AG04449 (cell line): ENCODE measurements at regions not wholly inside any gene's neighbourhood (a gene's known extent, or its start where the extent isn't known, plus 50 kb on each side); places are given as distances from the start of the nearest gene placed in this dataset.

Experiments
- CTCF ChIA-PET: fragments of 350-600 bp; formaldehyde crosslinking; extraction: SDS; loops from one replicate; lab custom pipeline; 2021; ENCODE audit warnings: antibody characterized with exemption; lab: Yijun Ruan, JAX
- POLR2A ChIA-PET: fragments of 400-600, 350-600 bp; formaldehyde crosslinking; extraction: SDS; loops from one replicate; lab custom pipeline; 2020; ENCODE audit warnings: antibody characterized with exemption, inconsistent platforms; lab: Yijun Ruan, JAX
- DNase-seq: peaks from one replicate; pipeline ENCODE4 v3.0.0-alpha.2; 2010; ENCODE audit warnings: low read depth, low spot score
- H3K4me3 ChIP-seq: 2 replicates; pipeline ENCODE4 v1.5.1; 2011; ENCODE audit warnings: low read depth, mild to moderate bottlenecking, control low read depth, low read length
- TF ChIP-seq, protein P1 (sequence below): IDR thresholded peaks from one replicate; pipeline ENCODE4 v1.5.1; 2011; ENCODE audit warnings: mild to moderate bottlenecking, moderate library complexity, low read length, control low read depth, inconsistent platforms; ENCODE audit not compliant: insufficient read depth; ENCODE audit errors: missing control alignments

DNA sequence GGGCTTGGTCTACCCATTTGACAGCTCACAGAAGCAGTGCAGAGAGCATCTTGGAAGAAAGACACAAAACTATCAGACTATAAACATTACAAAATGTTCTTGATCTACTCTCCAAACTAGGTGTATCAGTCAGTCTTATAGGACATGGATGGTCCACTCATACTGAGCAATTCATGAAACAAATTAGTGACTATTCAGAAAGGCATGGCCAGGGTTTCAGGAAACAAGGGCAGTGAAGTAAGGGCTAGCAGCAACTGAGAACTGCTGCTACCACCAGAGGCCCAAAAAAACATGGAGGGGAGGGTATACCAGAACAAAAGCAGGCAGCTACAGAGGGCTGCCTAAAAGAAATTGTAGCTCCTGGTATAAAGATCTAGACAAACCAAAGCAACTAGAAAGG lies 287.0 kb downstream of the PIK3R1 start:
- TF ChIP-seq, protein P1, sequence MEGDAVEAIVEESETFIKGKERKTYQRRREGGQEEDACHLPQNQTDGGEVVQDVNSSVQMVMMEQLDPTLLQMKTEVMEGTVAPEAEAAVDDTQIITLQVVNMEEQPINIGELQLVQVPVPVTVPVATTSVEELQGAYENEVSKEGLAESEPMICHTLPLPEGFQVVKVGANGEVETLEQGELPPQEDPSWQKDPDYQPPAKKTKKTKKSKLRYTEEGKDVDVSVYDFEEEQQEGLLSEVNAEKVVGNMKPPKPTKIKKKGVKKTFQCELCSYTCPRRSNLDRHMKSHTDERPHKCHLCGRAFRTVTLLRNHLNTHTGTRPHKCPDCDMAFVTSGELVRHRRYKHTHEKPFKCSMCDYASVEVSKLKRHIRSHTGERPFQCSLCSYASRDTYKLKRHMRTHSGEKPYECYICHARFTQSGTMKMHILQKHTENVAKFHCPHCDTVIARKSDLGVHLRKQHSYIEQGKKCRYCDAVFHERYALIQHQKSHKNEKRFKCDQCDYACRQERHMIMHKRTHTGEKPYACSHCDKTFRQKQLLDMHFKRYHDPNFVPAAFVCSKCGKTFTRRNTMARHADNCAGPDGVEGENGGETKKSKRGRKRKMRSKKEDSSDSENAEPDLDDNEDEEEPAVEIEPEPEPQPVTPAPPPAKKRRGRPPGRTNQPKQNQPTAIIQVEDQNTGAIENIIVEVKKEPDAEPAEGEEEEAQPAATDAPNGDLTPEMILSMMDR, result no peak
- H3K4me3 ChIP-seq, result no peak overlapping the region
- POLR2A ChIA-PET, result interaction anchor here (1.3 kb wide), 1 partner anchor 55 kb away, joined by 3 read pairs; no protein-coding TSS in a partner anchor
- DNase-seq, result no peak
- CTCF ChIA-PET, result interaction anchor here (1.3 to 1.6 kb wide), 2 partner anchors 30 to 215 kb away, joined by 3 to 8 read pairs; no protein-coding TSS in a partner anchor

DNA sequence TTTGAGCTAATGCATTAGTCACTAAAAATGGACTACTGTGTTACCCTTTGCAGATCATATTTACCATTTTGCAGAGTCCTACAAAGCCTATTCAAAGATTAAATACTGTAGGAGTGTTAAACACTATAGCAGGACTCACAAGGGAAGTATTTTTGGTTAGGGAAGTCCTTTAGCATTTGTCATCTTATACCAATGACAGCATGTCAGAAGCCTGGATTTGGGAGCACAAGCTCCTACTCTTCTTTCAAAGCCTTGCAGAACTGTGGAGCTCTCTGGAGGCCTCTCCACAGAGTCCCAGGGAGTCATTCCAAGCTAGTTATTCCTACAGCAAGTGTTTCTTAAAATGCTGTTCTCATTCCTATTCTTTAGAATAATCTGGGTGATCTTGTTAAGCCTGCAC lies 288.8 kb downstream of the PIK3R1 start:
- ChIA-PET CTCF (no interaction called here), POLR2A (no interaction called here)
- TF ChIP-seq, protein P1, result no peak
- DNase-seq, result no peak
- H3K4me3 ChIP-seq, result no peak overlapping the region

DNA sequence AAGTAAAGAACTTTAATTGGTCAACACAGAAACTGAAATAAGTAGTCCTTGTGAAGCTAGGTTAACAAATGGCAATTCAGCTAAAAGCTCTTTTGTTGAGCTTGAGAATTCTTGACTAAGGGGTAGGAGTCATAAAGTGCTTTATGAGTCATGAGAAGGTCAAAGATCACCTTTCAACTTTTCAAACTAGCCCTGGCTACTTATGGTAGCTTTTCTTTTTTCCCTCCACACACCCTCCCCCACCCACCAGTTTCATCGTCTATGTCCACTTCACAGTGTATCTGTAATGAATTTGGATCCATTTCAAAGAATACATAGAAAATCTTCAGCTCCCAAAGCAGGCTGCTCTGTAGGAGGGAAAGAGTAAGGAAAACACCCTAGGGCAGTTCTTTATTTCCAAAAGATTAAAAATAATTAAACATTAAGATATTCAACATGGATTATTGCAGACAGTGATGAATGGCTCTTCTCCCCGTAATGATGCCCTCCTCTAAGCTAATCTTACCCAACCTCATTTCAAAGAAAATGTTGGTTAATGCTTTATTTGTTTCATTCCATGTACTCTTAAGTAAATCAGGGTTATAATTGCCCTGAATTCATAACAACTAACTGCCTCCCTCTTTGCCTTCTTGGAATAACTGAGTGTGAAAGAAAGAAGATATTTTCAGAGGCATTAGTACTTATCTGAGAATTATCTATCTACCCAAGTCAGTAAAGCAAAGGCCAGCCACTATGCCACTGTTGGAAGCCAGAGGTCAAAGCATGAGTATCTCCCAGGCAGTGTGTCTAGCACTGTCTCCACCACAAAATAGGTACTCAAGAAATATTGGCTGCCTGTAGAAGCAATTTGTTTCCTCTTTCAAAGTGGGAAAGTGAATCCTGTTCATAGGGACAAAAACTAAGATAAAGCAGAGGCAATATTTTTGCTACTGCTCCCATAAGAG lies 290.6 kb downstream of the PIK3R1 start:
- no peak for DNase-seq
- ChIA-PET POLR2A (no interaction called here), CTCF (interaction anchor here (0.7 kb wide), 1 partner anchor 220 kb away, joined by 3 read pairs; no protein-coding TSS in a partner anchor)
- H3K4me3 ChIP-seq, result no peak overlapping the region
- TF ChIP-seq, protein P1, result no peak

DNA sequence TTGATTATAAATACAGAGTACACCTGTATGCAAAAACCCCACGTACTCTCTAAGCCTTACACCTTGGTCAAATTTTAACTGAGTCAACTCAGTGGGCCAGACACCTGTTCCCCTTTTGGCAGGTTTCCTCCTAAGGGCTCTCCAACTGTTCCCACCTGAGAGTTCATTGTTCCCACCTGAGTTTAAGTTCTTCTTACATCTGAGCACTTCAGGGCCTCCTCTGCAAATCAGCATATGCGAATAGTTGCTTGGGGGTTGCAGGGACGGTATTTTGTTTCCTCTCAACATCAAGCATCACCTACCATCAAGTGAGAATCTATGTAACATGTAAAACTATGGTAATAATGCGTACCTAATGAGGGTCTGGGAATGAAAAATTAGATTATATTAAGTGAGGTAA lies 300.0 kb downstream of the PIK3R1 start:
- POLR2A ChIA-PET, result no interaction called here
- TF ChIP-seq, protein P1, result no peak
- CTCF ChIA-PET, result interaction anchor here (1.5 kb wide), 1 partner anchor 8 kb away, joined by 5 read pairs; no protein-coding TSS in a partner anchor
- no peak for DNase-seq
- H3K4me3 ChIP-seq, result no peak overlapping the region

DNA sequence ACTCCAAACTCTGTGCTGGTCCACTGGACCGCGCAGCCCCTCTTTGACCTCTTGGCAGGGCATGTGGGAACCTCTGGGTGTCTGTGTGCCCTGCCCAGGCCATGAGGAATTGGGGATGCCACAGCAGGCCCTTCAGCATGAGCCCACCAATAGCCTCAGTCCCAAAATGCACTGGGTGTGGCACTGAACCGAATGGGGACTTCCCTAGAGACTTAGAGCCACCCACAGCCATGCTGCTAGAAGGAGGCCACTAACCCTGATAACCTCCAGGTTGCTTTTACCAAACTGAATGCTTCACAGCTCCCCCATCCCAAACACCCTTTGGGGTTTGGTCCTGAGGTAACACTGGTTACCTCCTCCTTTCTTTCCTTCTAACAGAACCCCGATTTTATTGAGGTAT lies 302.7 kb downstream of the PIK3R1 start:
- TF ChIP-seq, protein P1, result no peak
- ChIA-PET POLR2A (no interaction called here), CTCF (interaction anchor here (0.6 kb wide), 1 partner anchor 11 kb away, joined by 3 read pairs; no protein-coding TSS in a partner anchor)
- H3K4me3 ChIP-seq, result no peak overlapping the region
- DNase-seq, result no peak

DNA sequence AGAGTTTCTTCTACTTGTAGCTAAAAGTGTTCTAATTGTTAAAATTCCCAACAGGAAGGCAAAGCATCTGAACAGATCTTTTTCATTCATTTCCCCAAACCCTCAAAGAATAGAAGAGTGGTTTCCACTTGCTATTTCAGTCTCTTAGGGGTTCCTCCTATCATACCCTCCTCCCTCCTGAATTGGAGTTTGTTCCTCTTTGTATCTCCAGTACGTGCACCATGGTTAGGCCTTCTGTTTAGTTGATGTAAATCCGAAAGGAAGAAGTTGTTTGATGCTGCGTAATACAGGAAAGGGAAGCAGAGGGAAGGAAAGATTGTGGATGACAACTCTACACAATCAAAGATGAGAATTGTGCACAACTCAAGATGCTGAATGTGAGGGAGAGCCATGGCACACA lies 303.6 kb downstream of the PIK3R1 start:
- no peak for DNase-seq
- ChIA-PET CTCF (interaction anchor here (0.6 kb wide), 1 partner anchor 10 kb away, joined by 3 read pairs; no protein-coding TSS in a partner anchor), POLR2A (no interaction called here)
- TF ChIP-seq, protein P1, result no peak
- no peak overlapping the region for H3K4me3 ChIP-seq
